ENCODE measurements at regions not wholly inside any gene's neighbourhood (a gene's known extent, or its start where the extent isn't known, plus 50 kb on each side); places are given as distances from the start of the nearest gene placed in this dataset.
"Not testable (repeated sequence)": the region's sequence is repeated elsewhere in the genome, so short reads cannot be mapped to it uniquely, and the experiment has no call there.

DNA sequence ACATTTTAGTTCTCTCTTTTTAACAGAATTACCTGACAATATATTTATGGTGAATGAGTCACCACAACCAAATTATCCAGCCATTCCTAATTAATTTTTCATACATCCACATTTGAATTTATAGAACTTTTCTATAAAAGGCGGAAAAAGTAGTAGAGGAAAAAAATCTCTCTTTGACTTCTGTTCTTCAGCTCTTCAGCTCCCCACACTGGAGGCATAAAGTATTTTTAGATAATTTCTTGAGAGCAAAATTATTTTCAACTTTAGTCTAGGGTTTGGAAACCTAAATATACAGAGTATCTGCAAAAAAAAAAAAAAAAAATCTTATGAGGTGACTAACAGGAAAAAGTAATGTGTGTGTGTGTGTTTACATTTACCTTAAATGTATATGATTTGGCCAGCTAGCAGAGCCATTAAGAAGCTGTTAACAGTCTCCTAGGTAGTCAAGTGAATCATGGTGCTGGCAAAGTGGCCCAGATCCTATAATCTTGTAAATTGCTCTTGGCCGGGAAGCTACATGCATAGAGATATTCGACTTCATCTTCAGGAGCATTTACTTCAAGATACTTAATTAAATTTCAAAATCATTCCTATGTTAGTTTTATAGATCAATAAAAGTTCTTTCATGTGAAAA, 383.1 kb upstream of the STEAP1 start:
- DNase-seq (ENCODE audit: low read depth) = no peak

DNA sequence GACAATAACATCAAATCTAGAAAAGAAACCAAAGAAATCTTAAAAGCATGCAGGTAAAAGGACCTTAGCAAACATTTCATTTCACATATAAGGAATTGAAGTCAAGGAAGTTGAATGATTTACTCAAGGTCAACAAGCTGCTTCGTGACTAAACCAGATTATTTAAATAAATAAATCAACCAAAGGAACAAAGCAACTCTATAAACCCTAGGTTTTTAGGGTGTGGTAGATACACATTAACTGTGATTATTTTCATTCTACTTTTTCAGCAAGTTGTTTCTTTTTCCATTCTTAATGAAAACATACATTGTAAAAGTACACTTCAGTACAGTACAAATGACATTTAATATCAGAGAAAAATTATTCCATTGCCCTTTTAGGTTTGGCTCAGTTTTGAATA, 382.0 kb upstream of the STEAP1 start:
- no peak for DNase-seq (ENCODE audit: low read depth)

DNA sequence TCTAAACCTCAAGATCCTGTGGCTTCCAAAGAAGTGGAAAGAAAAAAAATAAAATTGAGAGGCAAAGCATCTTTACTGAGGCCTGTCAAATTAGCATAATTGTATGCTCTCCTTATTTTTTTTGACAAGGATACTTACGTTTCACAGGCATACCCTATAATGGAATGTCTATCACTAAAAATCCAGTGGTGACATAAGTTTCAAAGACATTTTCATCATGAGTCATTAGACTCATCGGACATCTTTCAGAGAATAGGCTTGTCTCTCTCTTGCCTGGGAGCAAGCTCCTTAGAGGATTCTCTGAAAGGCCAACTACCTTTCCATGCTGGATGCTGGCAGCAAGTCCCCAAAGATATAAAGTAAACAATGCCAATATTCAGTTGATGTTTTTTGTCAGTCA, 380.7 kb upstream of the STEAP1 start:
- no peak for DNase-seq (ENCODE audit: low read depth)

DNA sequence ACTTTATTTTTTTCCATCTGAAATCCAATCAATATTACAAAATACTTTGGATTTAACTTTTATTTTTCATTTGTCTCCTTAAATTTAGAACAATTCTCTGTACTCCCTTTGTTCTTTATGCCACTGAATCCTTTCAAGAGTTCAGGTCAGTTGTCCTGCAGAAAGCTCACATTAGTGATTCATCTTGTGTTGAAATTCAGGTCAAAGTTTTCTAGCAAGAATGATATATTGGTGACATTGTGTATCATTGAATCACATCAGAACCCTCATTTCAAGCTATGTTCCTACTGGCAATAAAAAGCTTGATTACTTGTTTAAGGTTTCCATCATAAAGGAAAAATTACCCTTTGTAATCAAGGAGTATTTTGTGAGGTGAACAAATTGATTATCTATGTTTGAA, 378.8 kb upstream of the STEAP1 start:
- DNase-seq (ENCODE audit: low read depth) = no peak

DNA sequence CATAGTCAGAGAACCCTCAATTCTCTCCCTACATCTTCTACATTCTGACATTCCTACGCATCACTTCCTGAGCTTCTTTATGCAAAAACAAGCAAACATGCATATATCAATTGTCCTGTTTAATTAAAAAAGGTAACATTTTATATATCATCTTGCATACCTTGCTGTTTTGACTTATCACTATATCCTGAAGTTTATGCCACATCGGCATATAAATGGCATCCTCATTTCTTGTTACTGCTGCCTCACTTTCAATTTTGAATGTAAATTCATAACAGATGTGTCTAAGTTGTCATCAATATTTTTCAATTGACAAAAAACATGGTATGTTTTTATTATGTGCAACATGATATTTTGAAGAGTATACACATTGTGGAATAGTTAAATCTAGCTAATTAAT, 377.3 kb upstream of the STEAP1 start:
- no peak for DNase-seq (ENCODE audit: low read depth)

DNA sequence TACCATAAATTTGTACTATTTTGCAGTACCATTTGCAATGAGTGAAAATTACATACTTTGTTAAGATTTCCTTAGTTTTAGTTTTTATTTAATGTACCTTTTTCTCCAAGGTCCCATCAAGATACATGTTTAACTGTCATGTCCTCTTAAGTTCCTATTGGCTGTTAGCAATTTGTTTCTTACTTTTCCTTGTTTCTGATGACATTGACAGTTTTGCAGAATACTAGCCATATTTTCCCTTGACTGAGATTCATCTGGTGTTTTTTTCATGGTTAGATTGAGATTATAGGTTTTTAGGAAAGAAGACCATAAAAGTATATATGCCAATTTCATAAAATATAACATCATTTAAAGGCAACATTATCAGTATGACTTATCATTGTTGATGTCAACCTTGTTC, 376.8 kb upstream of the STEAP1 start:
- no peak for DNase-seq (ENCODE audit: low read depth)

DNA sequence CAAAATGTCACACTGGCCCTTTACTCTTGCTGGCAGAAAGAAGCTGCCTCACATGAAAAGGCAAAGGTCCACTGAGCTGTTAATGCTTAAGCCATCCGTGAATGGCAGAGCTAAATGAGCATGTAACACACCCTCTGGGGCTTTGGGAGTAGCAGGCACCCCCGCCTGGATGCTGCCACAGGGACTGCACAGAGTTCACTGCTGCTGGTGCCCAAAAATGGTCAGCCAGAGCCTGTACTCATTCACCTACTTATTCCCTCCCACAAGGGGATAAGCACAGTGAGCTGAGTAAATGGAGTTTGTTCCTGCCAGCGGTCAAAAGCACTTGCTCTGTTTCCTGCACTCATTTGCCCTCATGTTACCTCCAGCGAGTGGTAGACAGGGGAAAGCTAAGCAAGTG, 374.0 kb upstream of the STEAP1 start:
- no peak for DNase-seq (ENCODE audit: low read depth)

DNA sequence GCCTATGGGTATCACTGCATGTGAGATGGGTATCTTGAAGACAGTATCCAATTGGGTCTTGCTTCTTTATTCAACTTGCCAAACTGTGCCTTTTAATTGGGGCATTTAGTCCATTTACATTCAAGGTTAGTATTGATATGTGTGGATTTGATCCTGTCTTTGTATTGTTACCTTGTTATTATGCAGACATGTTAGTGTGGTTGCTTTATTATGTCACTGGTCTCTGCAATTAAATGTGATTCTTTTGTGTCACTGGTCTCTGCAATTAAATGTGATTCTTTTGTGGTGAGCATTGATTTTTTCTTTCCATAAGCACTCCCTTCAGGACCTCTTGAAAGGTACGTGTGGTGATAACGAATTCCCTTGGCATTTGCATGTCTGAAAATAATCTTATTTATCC, 357.8 kb upstream of the STEAP1 start:
- DNase-seq (ENCODE audit: low read depth) = no peak

DNA sequence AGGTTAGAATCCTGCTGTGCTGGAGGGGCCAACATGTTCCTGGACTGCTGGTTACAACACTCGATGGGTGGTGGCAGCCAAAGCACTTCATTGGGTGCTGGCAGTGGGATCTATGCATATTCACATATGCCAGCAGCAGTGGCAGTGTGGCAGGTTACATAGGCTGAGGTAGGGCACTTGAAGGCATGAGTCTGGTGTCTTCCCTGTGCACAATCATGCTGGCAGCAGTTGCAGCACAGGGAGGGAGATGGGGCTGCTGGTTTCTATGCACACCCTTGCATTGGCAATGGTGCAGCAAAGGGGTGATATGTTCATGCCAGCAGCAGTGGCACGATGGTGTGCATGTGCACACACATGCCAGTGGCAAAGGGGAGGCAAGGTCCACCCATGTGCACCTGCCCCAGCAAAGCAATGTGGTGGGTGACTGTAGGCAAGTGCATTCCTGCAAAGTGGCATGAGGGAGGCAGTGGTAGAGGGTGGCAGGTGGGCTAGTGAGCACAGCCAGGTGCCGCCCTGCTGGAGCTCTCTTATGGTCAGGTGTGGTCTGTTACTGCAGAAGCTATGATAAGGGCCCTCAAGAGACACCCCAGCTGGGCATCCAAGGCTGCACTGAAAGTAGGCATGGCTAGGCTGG, 356.2 kb upstream of the STEAP1 start:
- no peak for DNase-seq (ENCODE audit: low read depth)

DNA sequence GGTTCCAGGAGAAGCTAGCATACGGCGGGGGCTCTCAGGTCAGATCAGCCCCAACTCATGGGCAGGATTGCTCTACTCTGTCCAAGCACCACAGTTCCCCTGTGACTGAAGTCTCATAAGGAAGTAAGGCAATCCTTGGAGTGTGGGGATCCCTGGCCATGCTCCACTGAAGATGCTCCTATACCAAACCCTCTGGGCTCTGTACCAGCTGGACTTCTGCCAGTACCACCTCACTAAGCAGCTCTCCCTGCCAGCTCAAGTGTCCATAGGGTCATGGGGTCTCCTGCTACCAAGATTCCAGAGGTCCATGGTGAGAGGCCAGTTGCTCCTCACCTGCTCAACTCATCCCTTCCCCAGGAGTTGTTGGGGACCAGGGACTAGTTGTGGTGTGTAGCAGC, 355.7 kb upstream of the STEAP1 start:
- DNase-seq (ENCODE audit: low read depth) = no peak

DNA sequence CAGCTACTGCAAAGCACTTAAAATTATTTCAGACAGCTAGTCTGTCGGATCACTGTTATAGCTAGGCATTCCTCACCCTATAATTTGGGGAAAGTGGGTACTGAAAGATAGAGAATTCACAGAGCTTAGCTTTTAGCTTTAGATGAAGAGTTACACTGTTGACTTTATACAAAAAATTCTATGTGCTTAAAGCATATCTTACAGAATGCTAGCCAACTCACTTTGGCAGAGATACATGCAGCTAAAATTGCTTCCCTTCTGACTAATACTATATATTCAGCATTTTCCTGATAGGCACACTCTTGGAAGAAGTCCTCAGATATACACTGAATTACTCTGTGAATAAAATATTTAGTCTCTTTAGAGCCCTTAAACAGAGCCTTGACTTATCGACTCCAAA, 353.5 kb upstream of the STEAP1 start:
- no peak for DNase-seq (ENCODE audit: low read depth)

DNA sequence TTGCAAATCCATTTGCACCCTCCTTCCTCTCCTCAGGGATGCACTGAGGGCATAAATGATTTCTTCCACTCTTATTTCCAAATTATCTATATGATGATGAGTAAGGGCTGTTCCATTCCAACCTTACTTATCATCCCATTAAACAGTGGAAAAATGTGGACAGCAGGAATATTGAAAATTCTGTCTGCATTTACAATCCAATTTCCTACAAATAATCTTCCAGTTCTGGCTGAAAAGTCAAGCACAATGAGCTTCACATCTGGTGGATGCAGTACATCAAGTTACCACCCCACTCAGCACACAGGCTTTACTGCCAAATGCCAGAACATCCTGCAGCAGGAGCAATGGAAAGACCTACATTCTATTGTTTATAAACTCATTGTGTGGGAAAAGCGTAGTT, 345.0 kb upstream of the STEAP1 start:
- no peak for DNase-seq (ENCODE audit: low read depth)

DNA sequence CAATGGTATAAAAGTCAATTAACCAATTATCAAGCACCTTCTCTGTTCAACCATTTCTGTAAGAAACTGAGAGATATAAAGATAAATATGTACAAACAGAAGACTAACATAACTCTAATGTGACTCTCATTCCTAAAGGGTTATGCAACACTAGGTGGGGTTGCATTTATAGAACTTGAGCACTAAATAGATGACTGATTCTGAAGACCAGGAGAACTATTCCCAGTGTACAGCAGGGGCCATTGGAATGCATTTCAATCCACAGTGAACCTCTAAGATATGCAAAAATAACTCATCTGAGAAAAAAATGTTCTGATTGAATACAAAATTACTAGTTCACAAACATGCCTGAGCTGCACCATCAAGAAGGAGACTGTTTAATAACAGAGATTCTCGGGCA, 341.2 kb upstream of the STEAP1 start:
- no peak for DNase-seq (ENCODE audit: low read depth)

DNA sequence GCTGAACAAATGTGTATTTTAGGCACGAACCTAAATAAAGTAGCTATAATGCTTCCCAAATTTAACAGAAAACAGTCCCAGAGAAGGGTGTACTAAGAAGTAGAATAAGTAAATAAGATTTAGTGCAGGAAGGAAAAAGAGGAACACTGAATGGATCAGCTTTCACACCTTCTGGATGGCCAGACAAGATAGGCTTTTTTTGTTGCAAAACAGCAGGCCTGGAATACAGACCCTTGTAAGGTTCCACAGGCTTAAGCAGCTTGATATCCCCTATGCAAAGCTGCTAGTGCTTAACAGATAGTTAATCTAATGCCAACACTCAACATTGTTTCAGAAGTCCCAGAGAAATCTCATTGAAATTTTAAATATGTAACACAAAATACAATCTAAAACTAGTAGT, 328.1 kb upstream of the STEAP1 start:
- no peak for DNase-seq (ENCODE audit: low read depth)

DNA sequence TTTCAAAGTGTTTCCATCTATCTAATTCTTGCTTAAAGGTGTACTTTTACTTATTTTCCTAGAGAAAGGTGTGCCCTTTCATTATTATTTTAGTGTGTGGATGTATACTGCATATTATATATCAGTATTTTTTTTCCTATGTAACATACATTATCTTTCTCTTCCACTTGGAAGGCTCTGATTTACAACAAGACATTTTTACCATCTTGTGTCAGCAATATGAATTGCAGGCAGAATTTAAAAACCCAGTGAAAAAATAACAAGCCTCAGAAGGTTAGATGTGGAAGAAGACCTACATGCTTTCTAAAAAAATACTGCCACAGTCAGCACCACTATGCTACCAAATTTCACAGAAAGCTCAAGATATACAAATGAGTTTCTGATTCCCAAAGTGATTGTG, 327.7 kb upstream of the STEAP1 start:
- no peak for DNase-seq (ENCODE audit: low read depth)

DNA sequence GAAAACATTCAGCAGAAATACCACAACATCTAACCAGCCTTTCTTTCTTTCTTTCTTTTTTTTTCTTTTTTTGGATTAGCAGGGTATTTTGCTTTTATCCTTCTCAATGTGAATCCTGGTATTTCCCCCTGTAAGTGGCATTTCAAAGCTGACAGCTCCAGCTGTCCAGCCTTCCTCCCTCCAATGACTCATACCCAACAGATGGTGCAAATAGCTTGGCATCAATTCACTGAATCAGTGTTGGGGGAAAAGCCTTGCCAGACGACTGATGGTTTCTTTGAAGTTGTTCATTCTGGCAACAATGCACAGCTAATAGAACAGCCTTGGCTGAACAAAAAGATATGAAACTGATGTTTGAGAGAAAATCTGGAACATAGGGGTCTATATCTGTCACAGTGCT, 316.8 kb upstream of the STEAP1 start:
- peak; percentile 24 for DNase-seq (ENCODE audit: low read depth)

DNA sequence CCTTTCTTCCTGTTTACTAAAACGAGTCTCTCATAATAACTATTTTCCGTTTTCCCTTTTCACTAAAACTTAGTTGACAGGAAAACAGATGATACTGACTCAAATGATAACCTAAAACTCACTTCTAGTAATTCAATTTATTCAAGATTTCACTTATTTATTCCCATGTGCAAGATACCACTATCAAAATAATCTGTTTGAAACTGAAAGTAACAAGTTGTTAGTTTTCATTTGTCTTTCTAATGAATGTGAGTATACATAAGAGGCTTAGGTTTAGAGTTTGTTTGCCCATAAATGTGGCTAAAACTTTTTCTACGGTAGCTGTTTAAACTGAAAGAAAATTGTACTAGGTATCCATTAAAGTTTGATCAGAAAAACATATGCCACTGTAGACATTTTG, 314.9 kb upstream of the STEAP1 start:
- no peak for DNase-seq (ENCODE audit: low read depth)

DNA sequence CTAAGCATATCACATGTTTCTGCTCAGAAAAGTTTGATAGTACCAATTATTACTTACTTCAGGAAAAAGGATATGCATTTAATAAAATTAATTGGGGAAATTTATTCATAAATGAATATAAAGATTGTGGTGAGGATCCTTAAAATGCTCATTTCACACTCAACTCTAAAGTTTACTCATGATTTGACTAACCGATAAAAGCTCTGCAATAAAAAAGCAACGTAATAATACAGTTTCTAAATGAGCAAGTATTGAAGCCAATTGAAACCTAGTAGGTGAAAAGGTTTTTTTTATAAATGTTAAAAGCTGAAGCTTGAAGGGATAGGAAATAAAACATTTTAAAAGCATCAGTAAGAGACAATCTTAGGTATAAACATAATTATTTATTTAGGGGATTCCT, 308.3 kb upstream of the STEAP1 start:
- no peak for DNase-seq (ENCODE audit: low read depth)

DNA sequence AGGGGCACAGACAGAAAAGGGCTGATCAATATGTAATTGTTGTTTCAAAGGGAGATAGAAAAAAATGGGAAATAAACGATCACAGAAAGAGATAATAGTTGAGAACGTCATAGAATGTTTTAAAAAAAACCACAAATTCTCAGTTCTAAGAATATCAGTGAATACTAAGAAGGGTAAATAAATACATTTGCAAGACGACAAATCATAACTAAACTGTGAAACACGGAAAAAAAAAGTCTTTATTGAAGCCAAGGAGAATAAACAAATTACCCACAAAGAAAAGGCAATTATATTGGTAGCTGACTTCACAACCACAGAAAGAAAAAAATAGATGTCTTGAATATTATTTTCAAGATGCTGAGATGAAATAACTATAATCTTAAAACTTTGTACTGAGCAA, 305.2 kb upstream of the STEAP1 start:
- DNase-seq (ENCODE audit: low read depth) = no peak

DNA sequence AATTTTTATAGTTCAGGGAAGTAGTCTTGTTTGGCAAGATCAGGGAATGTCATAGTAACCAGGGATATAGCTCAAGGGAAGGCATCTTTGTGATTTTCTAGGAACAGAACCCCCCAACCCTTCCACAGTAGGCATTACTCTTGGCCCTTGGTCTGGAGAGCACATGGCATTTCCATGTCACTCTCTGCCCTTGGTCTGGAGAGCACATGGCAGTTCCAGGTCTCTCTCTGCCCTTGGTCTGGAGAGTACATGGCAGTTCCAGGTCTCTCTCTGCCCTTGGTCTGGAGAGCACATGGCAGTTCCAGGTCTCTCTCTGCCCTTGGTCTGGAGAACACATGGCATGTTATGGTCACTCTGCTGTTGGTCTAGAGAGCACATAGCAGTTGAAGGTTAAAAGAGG, 297.2 kb upstream of the STEAP1 start:
- not testable (repeated sequence) for DNase-seq (ENCODE audit: low read depth)

DNA sequence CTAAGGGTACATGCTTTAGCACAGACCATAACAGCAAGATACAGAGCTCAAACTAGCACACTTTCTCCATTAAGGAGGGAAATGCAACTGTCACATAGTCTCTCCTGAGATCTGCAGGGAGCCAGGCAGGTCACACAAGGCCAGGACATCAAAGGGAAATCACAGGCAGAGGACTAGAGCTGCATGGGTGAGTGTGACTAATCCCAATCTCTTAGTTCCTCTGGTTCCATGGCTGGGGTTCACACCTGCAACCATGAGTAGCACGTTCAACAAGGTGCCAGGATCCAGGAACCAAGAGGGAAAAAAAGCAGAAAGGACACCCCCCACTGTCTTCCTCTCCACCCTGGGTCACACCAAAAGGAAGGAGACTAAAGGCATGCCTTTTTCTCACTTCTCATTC, 296.5 kb upstream of the STEAP1 start:
- no peak for DNase-seq (ENCODE audit: low read depth)

DNA sequence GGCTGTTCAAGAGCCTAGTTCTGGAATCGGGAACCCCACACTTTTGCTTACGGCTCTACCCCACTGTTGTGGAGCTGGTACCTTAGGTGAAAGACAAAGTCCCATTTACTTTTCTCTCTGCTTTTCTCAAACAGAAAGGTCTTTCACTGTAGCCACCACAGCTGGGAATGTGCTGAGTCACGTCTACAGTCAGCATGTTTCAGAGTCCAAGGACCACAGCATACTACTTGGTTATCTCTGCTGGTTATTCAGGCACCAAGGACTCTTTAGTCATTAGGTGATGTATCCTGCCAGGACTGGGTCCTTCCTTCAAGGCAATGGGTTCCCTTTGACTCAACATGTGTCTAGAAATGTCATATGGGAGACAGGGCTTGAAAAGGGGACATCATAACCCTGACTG, 266.8 kb upstream of the STEAP1 start:
- DNase-seq (ENCODE audit: low read depth) = no peak

DNA sequence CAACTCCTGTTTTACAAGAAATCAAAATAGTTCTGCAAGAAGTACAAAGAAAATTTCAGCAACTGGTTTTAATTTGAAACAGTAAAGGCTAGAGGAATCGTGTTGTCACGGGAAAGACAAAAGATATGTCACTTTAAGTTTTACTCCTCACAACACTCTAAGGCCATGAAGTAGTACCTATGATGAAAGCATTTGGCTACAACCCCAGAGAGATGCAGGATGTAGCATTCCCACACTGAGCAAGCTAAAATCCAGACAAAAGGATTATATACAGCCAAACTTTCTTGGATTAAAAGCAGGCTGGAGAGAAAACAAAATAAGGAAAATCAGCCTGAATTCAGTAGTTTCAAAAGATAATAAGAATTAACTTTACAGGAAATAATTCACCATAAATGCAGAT, 245.5 kb upstream of the STEAP1 start:
- no peak for DNase-seq (ENCODE audit: low read depth)

DNA sequence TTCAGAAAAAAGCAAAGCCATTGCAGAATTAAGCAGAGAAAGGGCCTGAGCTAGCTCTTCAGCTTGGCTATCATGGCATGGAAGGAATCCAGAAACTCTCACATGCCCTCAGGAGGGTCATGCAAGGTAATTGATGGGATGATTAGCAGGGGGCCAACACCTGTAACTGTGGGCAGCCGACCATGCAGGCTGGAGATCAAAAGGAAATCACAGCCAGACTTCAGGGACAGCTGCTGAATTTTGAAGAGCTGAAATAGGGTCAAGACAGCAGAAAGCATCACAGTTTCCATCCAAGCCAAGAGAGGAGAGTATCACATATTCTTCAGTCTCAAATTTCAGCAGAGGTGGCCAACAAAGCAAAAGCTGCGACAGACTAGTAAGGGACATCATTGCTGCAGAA, 239.6 kb upstream of the STEAP1 start:
- DNase-seq (ENCODE audit: low read depth) = no peak
